ENCODE measurements at regions not wholly inside any gene's neighbourhood (a gene's known extent, or its start where the extent isn't known, plus 50 kb on each side); places are given as distances from the start of the nearest gene placed in this dataset.

- no peaks in the 10 kb centered on the region for H3K9me3 ChIP-seq (ENCODE audit: control insufficient read depth in 1 of 2, insufficient read depth in 1 of 2, low read depth in 1 of 2, low read length in 2 of 2)
- H4K20me1 ChIP-seq (ENCODE audit: insufficient read depth): no peaks in the 10 kb centered on the region
- no peaks in the 10 kb centered on the region for H3K4me1 ChIP-seq (ENCODE audit: control insufficient read depth in 1 of 2, insufficient read depth in 2 of 2, low read length in 2 of 2)
- BruUV-seq (replicated peaks): no TSS peak
- no peaks in the 10 kb centered on the region for H3K36me3 ChIP-seq (ENCODE audit: control insufficient read depth in 1 of 2, insufficient read depth in 2 of 2, low read length in 2 of 2)
- H3K9ac ChIP-seq (ENCODE audit: low read length): no peak overlapping the region
- H3K4me3 ChIP-seq (replicated peaks in 1 of 2; ENCODE audit: low read depth in 1 of 2, low read length in 2 of 2): no peak overlapping the region
- intact Hi-C loops (cut with micrococcal nuclease): no loop called here
- TF ChIP-seq ATF3 (IDR thresholded peaks at IDR 0.05) (no peak), TCF7L2 (IDR thresholded peaks at IDR 0.05; ENCODE audit: borderline replicate concordance, extremely low read depth, insufficient read depth, insufficient read length) (no peak), REST (IDR thresholded peaks at IDR 0.05; ENCODE audit: low read depth) (no peak), EZH2phosphoT487 (IDR thresholded peaks at IDR 0.05; ENCODE audit: borderline replicate concordance) (no peak), POLR2AphosphoS5 (IDR thresholded peaks at IDR 0.05; ENCODE audit: low read depth, low read length) (no peak), RAD21 (IDR thresholded peaks at IDR 0.05; ENCODE audit: low read depth) (no peak), ZFX (IDR thresholded peaks at IDR 0.05) (no peak), EGR1 (IDR thresholded peaks at IDR 0.05; ENCODE audit: low read depth) (no peak), POLR2A (IDR thresholded peaks at IDR 0.05; ENCODE audit: borderline replicate concordance, extremely low read depth, insufficient read depth, insufficient read length) (no peak), ZNF274 (IDR thresholded peaks at IDR 0.05; ENCODE audit: low read depth, low read length) (no peak), JUND (IDR thresholded peaks at IDR 0.05) (no peak)
- no peaks in the 10 kb centered on the region for H3K9me2 ChIP-seq (ENCODE audit: insufficient read depth)
- ChIA-PET CTCF (interaction anchor here (1.2 kb wide), 1 partner anchor 11 kb away, joined by 3 read pairs; no protein-coding TSS in a partner anchor), RAD21 (ENCODE audit: low non-redundant PET in 1 of 2, low total read pairs in 2 of 2, uncharacterized antibody in 2 of 2, unreplicated experiment in 2 of 2) (no interaction called here), POLR2A (no interaction called here)
- no peak for ATAC-seq
- H3K27ac ChIP-seq (ENCODE audit: low read depth, low read length): no peak overlapping the region
- H3K27me3 ChIP-seq (ENCODE audit: insufficient read depth, low read length): no peaks in the 10 kb centered on the region
- no peak overlapping the region for H3K4me2 ChIP-seq (ENCODE audit: low read length)
- no peaks in the 10 kb centered on the region for H3K79me2 ChIP-seq (ENCODE audit: insufficient read depth, low read length)
- no peak for DNase-seq (ENCODE audit: low read depth, low spot score)
- H2AFZ ChIP-seq (ENCODE audit: low read depth, low read length, poor library complexity, severe bottlenecking): no peak overlapping the region
These were observed 565.8 kb upstream of the NUDT12 start for GRCh38 chr5:104128348-104128747.

Measured in HCT116 (cell line).